ENCODE measurements at regions not wholly inside any gene's neighbourhood (a gene's known extent, or its start where the extent isn't known, plus 50 kb on each side); places are given as distances from the start of the nearest gene placed in this dataset.

DNA sequence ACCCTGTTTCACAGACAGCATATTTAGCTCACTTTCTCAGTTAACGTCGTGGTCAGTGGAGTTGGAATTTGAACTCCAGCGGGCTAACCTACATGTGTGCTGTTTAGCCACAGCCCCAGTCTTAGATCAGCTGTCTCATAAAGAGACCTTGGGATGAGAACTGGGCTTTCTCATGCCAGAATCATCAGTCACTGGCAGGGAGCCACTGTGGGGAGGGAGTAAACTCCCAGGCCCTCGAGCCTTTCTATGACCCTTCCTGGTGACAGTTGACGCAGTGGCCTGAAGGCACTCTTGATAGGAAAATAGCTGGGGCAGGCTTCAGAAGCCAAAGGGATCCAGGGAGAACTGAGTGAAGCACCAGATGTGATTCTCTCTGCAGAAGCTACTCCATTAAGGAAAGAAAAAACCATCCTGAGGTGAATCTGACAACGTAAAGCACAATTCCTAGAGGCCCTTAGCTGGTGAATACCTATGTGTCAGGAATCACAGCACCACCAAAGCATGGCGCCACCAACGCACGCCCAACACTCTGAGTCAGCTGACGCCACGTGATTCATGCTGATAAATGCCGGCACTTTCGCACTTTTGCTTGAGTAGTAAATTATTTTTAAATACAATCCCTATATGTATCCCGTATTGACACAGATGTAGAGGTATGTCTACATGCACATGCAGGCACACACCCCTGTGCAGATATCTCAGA is 279.6 kb upstream of the TMEM132C start:
- no peak overlapping the region for H3K9ac ChIP-seq (ENCODE audit: low read depth, low read length)
- H3K27me3 ChIP-seq (ENCODE audit: control insufficient read depth, insufficient read depth, low read length) = no peaks in the 10 kb centered on the region
- no peaks in the 10 kb centered on the region for H3K36me3 ChIP-seq (ENCODE audit: control insufficient read depth, insufficient read depth, low read length)
- H3K9me3 ChIP-seq (ENCODE audit: control insufficient read depth, insufficient read depth, low read length) = peaks cover 6% of the 10 kb centered on the region
- no peak overlapping the region for H3K4me3 ChIP-seq (ENCODE audit: low read depth, low read length)
- H3K4me1 ChIP-seq (ENCODE audit: control insufficient read depth, insufficient read depth, low read length) = no peaks in the 10 kb centered on the region

GRCh38 chr12:127991485-127991884 is 275.5 kb upstream of the TMEM132C start:
- Histone ChIP-seq H3K27me3 (ENCODE audit: control insufficient read depth, insufficient read depth, low read length) (no peaks in the 10 kb centered on the region), H3K4me1 (ENCODE audit: control insufficient read depth, insufficient read depth, low read length) (no peaks in the 10 kb centered on the region), H3K9ac (ENCODE audit: low read depth, low read length) (no peak overlapping the region), H3K9me3 (ENCODE audit: control insufficient read depth, insufficient read depth, low read length) (peaks cover 10% of the 10 kb centered on the region), H3K4me3 (ENCODE audit: low read depth, low read length) (no peak overlapping the region), H3K36me3 (ENCODE audit: control insufficient read depth, insufficient read depth, low read length) (no peaks in the 10 kb centered on the region)

DNA sequence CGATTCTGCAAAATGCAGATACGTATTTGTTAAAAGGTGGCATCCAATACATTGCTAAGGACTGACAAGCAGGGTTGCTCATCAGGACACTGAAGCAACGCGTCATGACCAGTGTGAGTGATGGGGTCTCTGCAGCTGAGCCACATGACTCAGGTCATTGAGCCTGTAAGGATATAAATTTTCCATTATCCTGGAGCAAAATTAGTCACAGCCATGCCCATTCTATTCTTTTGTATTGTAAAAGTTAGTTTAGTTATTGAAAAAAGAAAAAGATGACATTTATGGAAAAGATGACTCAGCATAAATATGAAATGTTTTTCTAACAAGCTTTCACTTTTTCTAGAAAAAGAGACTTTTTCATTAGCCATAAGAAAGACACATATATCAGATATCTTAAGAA is 268.0 kb upstream of the TMEM132C start:
- no peaks in the 10 kb centered on the region for H3K4me1 ChIP-seq (ENCODE audit: control insufficient read depth, insufficient read depth, low read length)
- no peaks in the 10 kb centered on the region for H3K27me3 ChIP-seq (ENCODE audit: control insufficient read depth, insufficient read depth, low read length)
- no peak overlapping the region for H3K4me3 ChIP-seq (ENCODE audit: low read depth, low read length)
- H3K9me3 ChIP-seq (ENCODE audit: control insufficient read depth, insufficient read depth, low read length) = no peaks in the 10 kb centered on the region
- H3K9ac ChIP-seq (ENCODE audit: low read depth, low read length) = no peak overlapping the region
- no peaks in the 10 kb centered on the region for H3K36me3 ChIP-seq (ENCODE audit: control insufficient read depth, insufficient read depth, low read length)

- Histone ChIP-seq H3K9ac (ENCODE audit: low read depth, low read length) (no peak overlapping the region), H3K4me1 (ENCODE audit: control insufficient read depth, insufficient read depth, low read length) (no peaks in the 10 kb centered on the region), H3K9me3 (ENCODE audit: control insufficient read depth, insufficient read depth, low read length) (no peaks in the 10 kb centered on the region), H3K4me3 (ENCODE audit: low read depth, low read length) (no peak overlapping the region), H3K27me3 (ENCODE audit: control insufficient read depth, insufficient read depth, low read length) (no peaks in the 10 kb centered on the region), H3K36me3 (ENCODE audit: control insufficient read depth, insufficient read depth, low read length) (no peaks in the 10 kb centered on the region)
Observed at GRCh38 chr12:128004383-128004938, 262.5 kb upstream of the TMEM132C start.

GRCh38 chr12:128007250-128007649 is 259.7 kb upstream of the TMEM132C start:
- Histone ChIP-seq H3K9me3 (ENCODE audit: control insufficient read depth, insufficient read depth, low read length) (no peaks in the 10 kb centered on the region), H3K4me3 (ENCODE audit: low read depth, low read length) (no peak overlapping the region), H3K36me3 (ENCODE audit: control insufficient read depth, insufficient read depth, low read length) (no peaks in the 10 kb centered on the region), H3K27me3 (ENCODE audit: control insufficient read depth, insufficient read depth, low read length) (no peaks in the 10 kb centered on the region), H3K4me1 (ENCODE audit: control insufficient read depth, insufficient read depth, low read length) (no peaks in the 10 kb centered on the region), H3K9ac (ENCODE audit: low read depth, low read length) (no peak overlapping the region)

- H3K4me3 ChIP-seq (ENCODE audit: low read depth, low read length) = no peak overlapping the region
- H3K4me1 ChIP-seq (ENCODE audit: control insufficient read depth, insufficient read depth, low read length) = no peaks in the 10 kb centered on the region
- no peaks in the 10 kb centered on the region for H3K36me3 ChIP-seq (ENCODE audit: control insufficient read depth, insufficient read depth, low read length)
- H3K9ac ChIP-seq (ENCODE audit: low read depth, low read length) = no peak overlapping the region
- no peaks in the 10 kb centered on the region for H3K9me3 ChIP-seq (ENCODE audit: control insufficient read depth, insufficient read depth, low read length)
- no peaks in the 10 kb centered on the region for H3K27me3 ChIP-seq (ENCODE audit: control insufficient read depth, insufficient read depth, low read length)
Observed at GRCh38 chr12:128008341-128008740, 258.6 kb upstream of the TMEM132C start.

GRCh38 chr12:128009108-128009507 is 257.9 kb upstream of the TMEM132C start:
- H3K27me3 ChIP-seq (ENCODE audit: control insufficient read depth, insufficient read depth, low read length) = no peaks in the 10 kb centered on the region
- H3K4me1 ChIP-seq (ENCODE audit: control insufficient read depth, insufficient read depth, low read length) = no peaks in the 10 kb centered on the region
- H3K9ac ChIP-seq (ENCODE audit: low read depth, low read length) = no peak overlapping the region
- H3K4me3 ChIP-seq (ENCODE audit: low read depth, low read length) = no peak overlapping the region
- H3K9me3 ChIP-seq (ENCODE audit: control insufficient read depth, insufficient read depth, low read length) = no peaks in the 10 kb centered on the region
- H3K36me3 ChIP-seq (ENCODE audit: control insufficient read depth, insufficient read depth, low read length) = no peaks in the 10 kb centered on the region

DNA sequence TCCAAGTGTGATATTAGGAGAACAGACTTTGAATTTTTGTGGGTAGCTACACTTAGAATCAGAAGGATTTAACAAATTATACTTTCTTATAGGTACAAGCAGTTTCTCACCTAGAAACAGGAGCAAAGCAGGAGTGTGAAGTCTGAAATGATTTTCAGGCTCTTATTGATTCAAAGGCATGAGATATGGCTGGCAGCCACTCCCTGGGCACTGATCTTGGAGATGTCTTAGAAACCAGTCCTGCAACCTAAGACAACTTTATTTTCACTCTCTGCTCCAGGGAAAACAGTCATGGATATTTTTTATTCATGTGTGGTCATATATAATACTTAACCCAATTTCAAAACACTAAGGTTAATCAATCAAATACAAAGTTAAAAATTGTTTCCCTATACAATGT is 254.9 kb upstream of the TMEM132C start:
- no peak overlapping the region for H3K4me3 ChIP-seq (ENCODE audit: low read depth, low read length)
- no peaks in the 10 kb centered on the region for H3K36me3 ChIP-seq (ENCODE audit: control insufficient read depth, insufficient read depth, low read length)
- no peak overlapping the region for H3K9ac ChIP-seq (ENCODE audit: low read depth, low read length)
- H3K27me3 ChIP-seq (ENCODE audit: control insufficient read depth, insufficient read depth, low read length) = no peaks in the 10 kb centered on the region
- no peaks in the 10 kb centered on the region for H3K9me3 ChIP-seq (ENCODE audit: control insufficient read depth, insufficient read depth, low read length)
- no peaks in the 10 kb centered on the region for H3K4me1 ChIP-seq (ENCODE audit: control insufficient read depth, insufficient read depth, low read length)

- H3K9me3 ChIP-seq (ENCODE audit: control insufficient read depth, insufficient read depth, low read length) = no peaks in the 10 kb centered on the region
- no peak overlapping the region for H3K9ac ChIP-seq (ENCODE audit: low read depth, low read length)
- H3K36me3 ChIP-seq (ENCODE audit: control insufficient read depth, insufficient read depth, low read length) = no peaks in the 10 kb centered on the region
- no peak overlapping the region for H3K4me3 ChIP-seq (ENCODE audit: low read depth, low read length)
- H3K4me1 ChIP-seq (ENCODE audit: control insufficient read depth, insufficient read depth, low read length) = no peaks in the 10 kb centered on the region
- no peaks in the 10 kb centered on the region for H3K27me3 ChIP-seq (ENCODE audit: control insufficient read depth, insufficient read depth, low read length)
Observed at GRCh38 chr12:128015276-128015675, 251.7 kb upstream of the TMEM132C start.

DNA sequence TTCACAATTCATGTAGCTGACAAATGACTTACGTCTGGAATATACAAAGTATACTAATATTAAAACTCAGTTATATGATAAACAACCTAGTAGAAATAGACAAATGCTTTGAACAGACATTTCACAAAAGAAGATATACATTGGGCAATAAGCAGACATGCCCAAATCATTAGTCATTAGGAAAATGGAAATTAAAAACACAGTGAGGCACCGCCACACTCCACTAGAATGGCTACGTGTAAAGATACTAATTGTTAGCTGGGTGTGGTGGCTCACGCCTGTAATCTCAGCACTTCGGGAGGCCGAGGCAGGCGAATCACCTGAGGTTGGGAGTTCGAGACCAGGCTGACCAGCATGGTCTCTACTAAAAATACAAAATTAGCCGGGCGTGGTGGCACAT is 248.9 kb upstream of the TMEM132C start:
- H3K27me3 ChIP-seq (ENCODE audit: control insufficient read depth, insufficient read depth, low read length) = no peaks in the 10 kb centered on the region
- no peak overlapping the region for H3K4me3 ChIP-seq (ENCODE audit: low read depth, low read length)
- no peaks in the 10 kb centered on the region for H3K9me3 ChIP-seq (ENCODE audit: control insufficient read depth, insufficient read depth, low read length)
- H3K9ac ChIP-seq (ENCODE audit: low read depth, low read length) = no peak overlapping the region
- H3K4me1 ChIP-seq (ENCODE audit: control insufficient read depth, insufficient read depth, low read length) = no peaks in the 10 kb centered on the region
- H3K36me3 ChIP-seq (ENCODE audit: control insufficient read depth, insufficient read depth, low read length) = no peaks in the 10 kb centered on the region

DNA sequence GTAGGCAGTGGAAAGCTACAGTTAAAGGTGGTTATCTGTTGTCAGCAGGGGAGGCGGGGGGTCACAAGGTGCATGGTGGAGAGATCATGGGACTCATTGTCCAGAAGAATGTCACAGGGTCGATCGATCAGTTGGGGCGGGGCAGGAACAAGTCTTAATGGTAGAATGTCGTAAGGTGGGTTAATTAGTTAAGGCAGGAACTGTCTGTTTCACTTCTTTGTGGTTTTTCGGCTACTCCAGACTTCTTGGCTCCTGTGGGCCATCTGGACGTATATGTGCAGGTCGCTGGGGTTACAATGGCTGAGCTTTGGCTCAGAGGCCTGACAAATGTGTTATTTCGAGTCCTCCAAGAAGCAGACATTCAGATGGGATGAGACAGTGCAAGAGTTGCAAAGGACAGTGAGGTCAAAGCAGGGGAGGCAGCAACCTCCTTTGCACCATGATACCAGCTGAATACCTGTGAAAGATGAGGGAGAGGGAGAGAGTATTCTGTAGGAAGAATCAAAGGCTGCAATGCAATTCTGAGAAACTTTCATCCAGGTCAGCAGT is 246.9 kb upstream of the TMEM132C start:
- no peaks in the 10 kb centered on the region for H3K36me3 ChIP-seq (ENCODE audit: control insufficient read depth, insufficient read depth, low read length)
- no peaks in the 10 kb centered on the region for H3K27me3 ChIP-seq (ENCODE audit: control insufficient read depth, insufficient read depth, low read length)
- no peaks in the 10 kb centered on the region for H3K9me3 ChIP-seq (ENCODE audit: control insufficient read depth, insufficient read depth, low read length)
- H3K4me1 ChIP-seq (ENCODE audit: control insufficient read depth, insufficient read depth, low read length) = no peaks in the 10 kb centered on the region
- H3K4me3 ChIP-seq (ENCODE audit: low read depth, low read length) = no peak overlapping the region
- no peak overlapping the region for H3K9ac ChIP-seq (ENCODE audit: low read depth, low read length)

- H3K36me3 ChIP-seq (ENCODE audit: control insufficient read depth, insufficient read depth, low read length) = no peaks in the 10 kb centered on the region
- no peak overlapping the region for H3K4me3 ChIP-seq (ENCODE audit: low read depth, low read length)
- no peak overlapping the region for H3K9ac ChIP-seq (ENCODE audit: low read depth, low read length)
- peaks cover 3% of the 10 kb centered on the region for H3K4me1 ChIP-seq (ENCODE audit: control insufficient read depth, insufficient read depth, low read length)
- no peaks in the 10 kb centered on the region for H3K27me3 ChIP-seq (ENCODE audit: control insufficient read depth, insufficient read depth, low read length)
- no peaks in the 10 kb centered on the region for H3K9me3 ChIP-seq (ENCODE audit: control insufficient read depth, insufficient read depth, low read length)
Observed at GRCh38 chr12:128021561-128021960, 245.4 kb upstream of the TMEM132C start.
